Esophagus squamous epithelium (tissue), 4 donors: ENCODE measurements at regions not wholly inside any gene's neighbourhood (a gene's known extent, or its start where the extent isn't known, plus 50 kb on each side); places are given as distances from the start of the nearest gene placed in this dataset.

Source experiments
- CTCF ChIP-seq, 6 experiments: fragments of 450-650 bp in 4 of 6; fragments of 200-600 bp in 2 of 6; sonication (generic) in 2 of 6; IDR thresholded peaks; one replicate each; pipeline ENCODE4 v1.5.1; 2016 to 2019; ENCODE audit warnings: antibody characterized with exemption in 6 of 6, mild to moderate bottlenecking in 4 of 6, moderate library complexity in 4 of 6
- POLR2A ChIP-seq, 4 donors: fragments of 450-650 bp; IDR thresholded peaks; one replicate each; pipeline ENCODE4 v1.6.1; 2017; ENCODE audit warnings: antibody characterized with exemption in 4 of 4, mild to moderate bottlenecking in 4 of 4, moderate library complexity in 3 of 4

GRCh38 chr22:26957176-26957575 is 299.8 kb downstream of the MIAT start:
- TF ChIP-seq CTCF (IDR thresholded peaks at IDR 0.05) (no peak), POLR2A (IDR thresholded peaks at IDR 0.05) (no peak)
